Brain microvascular endothelial cell (primary cell): ENCODE measurements at regions not wholly inside any gene's neighbourhood (a gene's known extent, or its start where the extent isn't known, plus 50 kb on each side); places are given as distances from the start of the nearest gene placed in this dataset.

Source experiments
- DNase-seq: peaks from one replicate; pipeline ENCODE4 v3.0.0-alpha.2; 2020
- H3K27ac ChIP-seq: fragments of 250-450 bp; sonication (Bioruptor Pico); 2 replicates; pipeline ENCODE4 v1.5.1; 2020; ENCODE audit warnings: mild to moderate bottlenecking, moderate library complexity
- H3K27me3 ChIP-seq: fragments of 250-450 bp; sonication (Bioruptor Pico); replicated peaks from 2 replicates; pipeline ENCODE4 v1.5.1; 2020; ENCODE audit warnings: mild to moderate bottlenecking
- H3K36me3 ChIP-seq: fragments of 250-450 bp; sonication (Bioruptor Pico); replicated peaks from 2 replicates; pipeline ENCODE4 v1.5.1; 2020; ENCODE audit warnings: mild to moderate bottlenecking
- H3K4me3 ChIP-seq: 2 replicates; pipeline ENCODE4 v1.5.1; 2011; ENCODE audit warnings: low read depth, mild to moderate bottlenecking, control low read depth, low read length, moderate library complexity
- in situ Hi-C: cut with HindIII; loops from 2 replicates; pipeline ENCODE4 v1.10.0; 2017; ENCODE audit warnings: low sequenced_read_pairs, low pct_ligation_motif_present
- TF ChIP-seq, protein P1 (sequence below): IDR thresholded peaks from 2 replicates; pipeline ENCODE4 v1.5.1; 2011; ENCODE audit warnings: low read depth, mild to moderate bottlenecking, moderate library complexity, low read length, control low read depth, inconsistent platforms; ENCODE audit errors: missing control alignments

DNA sequence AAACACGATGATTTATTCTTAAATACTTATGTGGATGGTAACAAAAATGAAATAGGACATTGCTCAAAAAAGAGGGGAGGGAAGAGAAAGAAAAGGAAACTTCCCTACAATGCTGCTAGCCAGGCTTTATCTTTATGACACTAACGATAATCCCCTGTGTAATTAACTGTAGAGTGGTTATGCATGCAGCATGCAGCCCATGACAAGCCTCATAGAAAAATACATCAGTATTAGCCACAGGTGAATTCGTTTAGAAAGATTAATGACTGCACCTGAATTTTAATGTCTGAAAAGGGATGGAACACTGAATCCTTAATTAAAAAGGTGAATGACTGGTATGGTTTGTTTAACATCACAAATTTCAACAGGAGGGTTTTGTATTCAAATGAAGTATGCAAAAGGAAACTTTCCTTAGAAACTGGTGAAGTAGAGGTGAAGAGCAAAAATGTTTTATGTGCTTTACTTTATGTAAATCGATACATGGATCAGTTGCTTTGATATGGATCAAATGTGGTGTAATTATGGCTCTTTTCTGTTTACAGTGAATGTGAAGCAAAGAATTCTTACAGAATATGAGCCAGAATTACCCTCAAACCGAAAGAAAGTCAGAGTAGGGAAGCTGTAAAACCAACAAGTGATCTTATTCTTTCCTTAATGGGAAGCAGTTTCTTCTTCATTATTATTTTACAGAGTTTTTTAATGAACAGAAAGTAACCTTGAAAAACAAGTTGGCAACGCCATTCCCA, 569.6 kb upstream of the ADGRL2 start:
- TF ChIP-seq, protein P1, sequence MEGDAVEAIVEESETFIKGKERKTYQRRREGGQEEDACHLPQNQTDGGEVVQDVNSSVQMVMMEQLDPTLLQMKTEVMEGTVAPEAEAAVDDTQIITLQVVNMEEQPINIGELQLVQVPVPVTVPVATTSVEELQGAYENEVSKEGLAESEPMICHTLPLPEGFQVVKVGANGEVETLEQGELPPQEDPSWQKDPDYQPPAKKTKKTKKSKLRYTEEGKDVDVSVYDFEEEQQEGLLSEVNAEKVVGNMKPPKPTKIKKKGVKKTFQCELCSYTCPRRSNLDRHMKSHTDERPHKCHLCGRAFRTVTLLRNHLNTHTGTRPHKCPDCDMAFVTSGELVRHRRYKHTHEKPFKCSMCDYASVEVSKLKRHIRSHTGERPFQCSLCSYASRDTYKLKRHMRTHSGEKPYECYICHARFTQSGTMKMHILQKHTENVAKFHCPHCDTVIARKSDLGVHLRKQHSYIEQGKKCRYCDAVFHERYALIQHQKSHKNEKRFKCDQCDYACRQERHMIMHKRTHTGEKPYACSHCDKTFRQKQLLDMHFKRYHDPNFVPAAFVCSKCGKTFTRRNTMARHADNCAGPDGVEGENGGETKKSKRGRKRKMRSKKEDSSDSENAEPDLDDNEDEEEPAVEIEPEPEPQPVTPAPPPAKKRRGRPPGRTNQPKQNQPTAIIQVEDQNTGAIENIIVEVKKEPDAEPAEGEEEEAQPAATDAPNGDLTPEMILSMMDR, result no peak
- in situ Hi-C loops, result no loop called here
- Histone ChIP-seq H3K4me3 (no peak overlapping the region), H3K27ac (no peak overlapping the region), H3K27me3 (no peaks in the 10 kb centered on the region), H3K36me3 (no peaks in the 10 kb centered on the region)
- DNase-seq, result no peak

DNA sequence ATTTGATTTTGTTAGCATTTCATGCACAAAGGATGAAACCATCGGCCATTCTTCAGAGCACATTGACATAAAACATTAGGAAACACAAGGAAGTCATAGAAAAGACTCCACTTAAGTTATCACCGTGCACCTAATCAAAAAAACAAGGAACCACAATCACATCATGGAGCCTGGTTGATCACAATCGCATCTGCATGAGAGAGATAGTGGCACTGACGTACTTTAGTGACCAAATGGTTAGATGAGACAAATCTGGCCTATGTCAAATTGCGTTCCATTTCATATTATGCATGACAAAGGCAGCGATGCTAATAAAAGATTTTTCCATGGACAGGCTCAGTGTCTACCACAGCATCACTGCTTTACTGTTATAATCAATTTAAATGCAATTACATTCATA, 571.8 kb upstream of the ADGRL2 start:
- H3K36me3 ChIP-seq, result no peaks in the 10 kb centered on the region
- no peaks in the 10 kb centered on the region for H3K27me3 ChIP-seq
- DNase-seq, result no peak
- no peak overlapping the region for H3K27ac ChIP-seq
- no peak overlapping the region for H3K4me3 ChIP-seq
- in situ Hi-C loops, result no loop called here
- TF ChIP-seq, protein P1, result no peak

DNA sequence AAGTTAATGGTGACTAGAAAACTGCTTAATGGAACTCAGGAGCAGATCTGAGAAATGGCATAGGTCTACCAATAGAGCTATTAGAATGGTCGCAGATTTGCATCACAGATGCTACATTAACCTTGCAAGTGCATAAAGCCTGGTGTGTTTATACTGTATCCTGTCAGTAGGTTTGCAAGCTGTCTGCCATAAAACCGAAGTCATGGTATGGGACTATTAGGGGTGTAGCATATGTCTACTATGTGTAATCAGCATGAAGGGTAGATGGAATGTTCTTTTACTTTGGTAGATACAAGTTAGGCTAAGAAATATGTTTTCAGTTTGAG, 574.2 kb upstream of the ADGRL2 start:
- no peak for DNase-seq
- Histone ChIP-seq H3K36me3 (no peaks in the 10 kb centered on the region), H3K4me3 (no peak overlapping the region), H3K27ac (no peak overlapping the region), H3K27me3 (no peaks in the 10 kb centered on the region)
- in situ Hi-C loops, result no loop called here
- TF ChIP-seq, protein P1, result no peak

- in situ Hi-C loops, result no loop called here
- DNase-seq, result no peak
- no peak overlapping the region for H3K4me3 ChIP-seq
- H3K27ac ChIP-seq, result no peak overlapping the region
- no peaks in the 10 kb centered on the region for H3K36me3 ChIP-seq
- TF ChIP-seq, protein P1, result no peak
- no peaks in the 10 kb centered on the region for H3K27me3 ChIP-seq
These were observed 574.7 kb upstream of the ADGRL2 start for GRCh38 chr1:81225789-81226602.

DNA sequence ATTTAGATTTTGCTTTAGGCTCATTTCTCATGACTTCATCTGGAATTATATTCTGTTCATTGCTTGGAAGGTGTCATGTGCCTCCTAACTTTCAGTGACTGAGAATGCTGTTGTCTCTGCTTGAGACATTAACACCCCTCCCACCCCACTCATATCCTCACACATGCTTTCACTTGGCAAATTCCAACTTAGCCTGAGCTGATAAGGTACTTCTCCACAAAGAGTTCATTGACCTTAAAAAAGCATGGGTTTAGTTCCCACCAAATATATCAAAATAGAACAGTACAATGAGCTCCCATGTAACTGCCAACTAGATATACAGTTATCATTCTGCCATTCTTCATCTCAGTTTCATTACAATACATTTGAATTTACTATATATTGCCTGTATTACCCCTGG, 576.5 kb upstream of the ADGRL2 start:
- TF ChIP-seq, protein P1, result no peak
- no peak for DNase-seq
- no peaks in the 10 kb centered on the region for H3K27me3 ChIP-seq
- no peak overlapping the region for H3K4me3 ChIP-seq
- H3K27ac ChIP-seq, result no peak overlapping the region
- H3K36me3 ChIP-seq, result no peaks in the 10 kb centered on the region
- in situ Hi-C loops, result no loop called here
